K562 (cell line): ENCODE measurements at regions not wholly inside any gene's neighbourhood (a gene's known extent, or its start where the extent isn't known, plus 50 kb on each side); places are given as distances from the start of the nearest gene placed in this dataset.

Source experiments
- BACH1 ChIP-seq: fragments of 200-800 bp; sonication (Bioruptor generic); IDR thresholded peaks from 2 replicates; pipeline ENCODE4 v1.6.1; 2016; ENCODE audit warnings: missing genetic modification characterization, missing compliant biosample characterization
- BCLAF1 ChIP-seq, 2 experiments: fragments of 450-650 bp in 1 of 2; IDR thresholded peaks; 2 replicates each; pipeline ENCODE4 v1.6.1; 2011 to 2017; ENCODE audit warnings: low read depth in 2 of 2, antibody characterized with exemption in 1 of 2, borderline replicate concordance in 1 of 2, low read length in 1 of 2, mild to moderate bottlenecking in 1 of 2, mixed read lengths in 1 of 2; ENCODE audit not compliant: control insufficient read depth in 1 of 2
- CHD1 ChIP-seq: fragments of 200-600 bp; sonication (generic); IDR thresholded peaks from one replicate; pipeline ENCODE4 v1.6.1; 2012; ENCODE audit warnings: mild to moderate bottlenecking, moderate library complexity, low read length, inconsistent platforms
- CREB1 ChIP-seq, 2 experiments: sonication (generic) in 1 of 2; formaldehyde crosslinking in 1 of 2; IDR thresholded peaks; 2 replicates each; pipeline versions ENCODE4 v1.6.1 to v1.8.0; 2012 to 2022; ENCODE audit warnings: inconsistent platforms in 1 of 2, mild to moderate bottlenecking in 1 of 2, missing genetic modification reagents in 1 of 2, moderate library complexity in 1 of 2
- CTCF ChIP-seq, 3 experiments: IDR thresholded peaks in 2 of 3; conservative IDR thresholded peaks in 1 of 3; 2 replicates each; pipeline ENCODE4 v1.5.1; 2011 to 2012; ENCODE audit warnings: low read length in 3 of 3, mild to moderate bottlenecking in 3 of 3, control low read depth in 2 of 3, improper control_type of control experiment in 1 of 3, inconsistent platforms in 1 of 3, low read depth in 1 of 3, mixed read lengths in 1 of 3, moderate library complexity in 1 of 3; ENCODE audit not compliant: insufficient read depth in 2 of 3
- EP300 ChIP-seq: IDR thresholded peaks from 2 replicates; pipeline ENCODE4 v1.6.1; 2012; ENCODE audit warnings: low read length, improper control_type of control experiment
- FOS ChIP-seq: IDR thresholded peaks from 3 replicates; pipeline ENCODE4 v1.6.1; 2011; ENCODE audit not compliant: insufficient read length; ENCODE audit errors: extremely low read depth
- FOXJ3 ChIP-seq: sonication (generic); formaldehyde crosslinking; IDR thresholded peaks from 2 replicates; pipeline ENCODE4 v1.4.0; 2020; ENCODE audit warnings: mild to moderate bottlenecking, missing genetic modification reagents
- GABPB1 ChIP-seq: sonication (generic); formaldehyde crosslinking; IDR thresholded peaks from 2 replicates; pipeline ENCODE4 v1.8.0; 2022; ENCODE audit warnings: mild to moderate bottlenecking, missing genetic modification reagents
- RAD21 ChIP-seq, 2 experiments: fragments of 250-450 bp in 1 of 2; fragments of 450-650 bp in 1 of 2; sonication (Bioruptor Pico) in 1 of 2; formaldehyde crosslinking in 1 of 2; IDR thresholded peaks in 1 of 2; conservative IDR thresholded peaks in 1 of 2; 2 replicates each; pipeline versions ENCODE4 v1.4.0 to v1.8.0; 2020 to 2022; ENCODE audit warnings: mild to moderate bottlenecking in 2 of 2, moderate library complexity in 1 of 2
- SMAD4 ChIP-seq: fragments of 250-450 bp; sonication (Bioruptor Pico); conservative IDR thresholded peaks from 2 replicates; pipeline ENCODE4 v1.8.0; 2021; ENCODE audit warnings: inconsistent platforms, mild to moderate bottlenecking, moderate library complexity
- YBX1 ChIP-seq: fragments of 450-650 bp; IDR thresholded peaks from 2 replicates; pipeline ENCODE4 v1.7.1; 2016; ENCODE audit warnings: mild to moderate bottlenecking
- ZNF512 ChIP-seq: IDR thresholded peaks from 2 replicates; pipeline ENCODE4 v1.6.1; 2016; ENCODE audit warnings: missing genetic modification characterization, missing compliant biosample characterization
- TF ChIP-seq, protein P1 (sequence below): sonication (generic); formaldehyde crosslinking; IDR thresholded peaks from 2 replicates; pipeline ENCODE4 v1.4.0; 2020; ENCODE audit warnings: mild to moderate bottlenecking, missing genetic modification reagents

- no peak for TF ChIP-seq GABPB1
- no peak for TF ChIP-seq SMAD4 (CRISPR knock-in tag)
- TF ChIP-seq RAD21 (CRISPR knock-in tag; conservative IDR thresholded peaks at IDR 0.05 in 1 of 2, IDR thresholded peaks at IDR 0.05 in 1 of 2): no peak
- no peak for TF ChIP-seq ZNF512 (tag)
- no peak for TF ChIP-seq CHD1
- no peak for TF ChIP-seq CTCF (IDR thresholded peaks at IDR 0.05 in 2 of 3, conservative IDR thresholded peaks at IDR 0.05 in 1 of 3; ENCODE audit: insufficient read depth in 2 of 3, low read depth in 1 of 3, low read length in 3 of 3)
- TF ChIP-seq YBX1: no peak
- no peak for TF ChIP-seq BACH1
- TF ChIP-seq FOS: no peak
- no peak for TF ChIP-seq EP300
- TF ChIP-seq, protein P1, sequence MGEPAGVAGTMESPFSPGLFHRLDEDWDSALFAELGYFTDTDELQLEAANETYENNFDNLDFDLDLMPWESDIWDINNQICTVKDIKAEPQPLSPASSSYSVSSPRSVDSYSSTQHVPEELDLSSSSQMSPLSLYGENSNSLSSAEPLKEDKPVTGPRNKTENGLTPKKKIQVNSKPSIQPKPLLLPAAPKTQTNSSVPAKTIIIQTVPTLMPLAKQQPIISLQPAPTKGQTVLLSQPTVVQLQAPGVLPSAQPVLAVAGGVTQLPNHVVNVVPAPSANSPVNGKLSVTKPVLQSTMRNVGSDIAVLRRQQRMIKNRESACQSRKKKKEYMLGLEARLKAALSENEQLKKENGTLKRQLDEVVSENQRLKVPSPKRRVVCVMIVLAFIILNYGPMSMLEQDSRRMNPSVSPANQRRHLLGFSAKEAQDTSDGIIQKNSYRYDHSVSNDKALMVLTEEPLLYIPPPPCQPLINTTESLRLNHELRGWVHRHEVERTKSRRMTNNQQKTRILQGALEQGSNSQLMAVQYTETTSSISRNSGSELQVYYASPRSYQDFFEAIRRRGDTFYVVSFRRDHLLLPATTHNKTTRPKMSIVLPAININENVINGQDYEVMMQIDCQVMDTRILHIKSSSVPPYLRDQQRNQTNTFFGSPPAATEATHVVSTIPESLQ (CRISPR knock-in tag): no peak
- no peak for TF ChIP-seq CREB1 (IDR thresholded peaks at IDR 0.05)
- no peak for TF ChIP-seq CREB1 (CRISPR knock-in tag; IDR thresholded peaks at IDR 0.05)
- no peak for TF ChIP-seq FOXJ3 (CRISPR knock-in tag)
- no peak for TF ChIP-seq BCLAF1 (IDR thresholded peaks at IDR 0.05; ENCODE audit: borderline replicate concordance in 1 of 2, control insufficient read depth in 1 of 2, low read depth in 2 of 2, low read length in 1 of 2)
Measured at GRCh38 chr4:33751050-33751449, 2493.3 kb downstream of the ARAP2 start.
